ENCODE measurements at regions not wholly inside any gene's neighbourhood (a gene's known extent, or its start where the extent isn't known, plus 50 kb on each side); places are given as distances from the start of the nearest gene placed in this dataset.

GRCh38 chr5:92805446-92805845 is 775.6 kb downstream of the NR2F1-AS1 start:
- H4K20me1 ChIP-seq (ENCODE audit: insufficient read depth, low read length), result no peaks in the 10 kb centered on the region
- no peaks in the 10 kb centered on the region for H3K36me3 ChIP-seq (ENCODE audit: insufficient read depth, low read length)
- no peak overlapping the region for H3K4me2 ChIP-seq (ENCODE audit: insufficient read depth, low read length)
- no peak overlapping the region for H2AFZ ChIP-seq (ENCODE audit: low read length)
- no peak overlapping the region for H3K27ac ChIP-seq (ENCODE audit: low read depth, low read length)
- H3K4me3 ChIP-seq (ENCODE audit: insufficient read depth, low read length), result no peak overlapping the region
- no peaks in the 10 kb centered on the region for H3K79me2 ChIP-seq (ENCODE audit: insufficient read depth, low read length)
- H3K9me3 ChIP-seq (ENCODE audit: low read depth, low read length), result no peaks in the 10 kb centered on the region
- H3K4me1 ChIP-seq (ENCODE audit: insufficient read depth, low read length), result no peaks in the 10 kb centered on the region
- no peaks in the 10 kb centered on the region for H3K27me3 ChIP-seq (ENCODE audit: insufficient read depth, low read length)
- no peak for DNase-seq (ENCODE audit: insufficient read length, low spot score, missing footprints)
- no peak for TF ChIP-seq CTCF (IDR thresholded peaks at IDR 0.05; ENCODE audit: extremely low read depth, low read depth, low read length)

- no peaks in the 10 kb centered on the region for H3K9me3 ChIP-seq (ENCODE audit: low read depth, low read length)
- H3K36me3 ChIP-seq (ENCODE audit: insufficient read depth, low read length), result no peaks in the 10 kb centered on the region
- H3K27ac ChIP-seq (ENCODE audit: low read depth, low read length), result no peak overlapping the region
- H3K4me3 ChIP-seq (ENCODE audit: insufficient read depth, low read length), result peak overlapping the region; percentile 35
- H4K20me1 ChIP-seq (ENCODE audit: insufficient read depth, low read length), result no peaks in the 10 kb centered on the region
- H3K4me1 ChIP-seq (ENCODE audit: insufficient read depth, low read length), result no peaks in the 10 kb centered on the region
- DNase-seq (ENCODE audit: insufficient read length, low spot score, missing footprints), result no peak
- no peak for TF ChIP-seq CTCF (IDR thresholded peaks at IDR 0.05; ENCODE audit: extremely low read depth, low read depth, low read length)
- peak overlapping the region; percentile 63 for H3K4me2 ChIP-seq (ENCODE audit: insufficient read depth, low read length)
- H2AFZ ChIP-seq (ENCODE audit: low read length), result peak overlapping the region; percentile 56
- H3K27me3 ChIP-seq (ENCODE audit: insufficient read depth, low read length), result no peaks in the 10 kb centered on the region
- H3K79me2 ChIP-seq (ENCODE audit: insufficient read depth, low read length), result no peaks in the 10 kb centered on the region
These were observed 779.1 kb downstream of the NR2F1-AS1 start for GRCh38 chr5:92801911-92802310.

- H3K4me1 ChIP-seq (ENCODE audit: insufficient read depth, low read length), result no peaks in the 10 kb centered on the region
- H3K27ac ChIP-seq (ENCODE audit: low read depth, low read length), result no peak overlapping the region
- H3K4me3 ChIP-seq (ENCODE audit: insufficient read depth, low read length), result no peak overlapping the region
- no peaks in the 10 kb centered on the region for H3K9me3 ChIP-seq (ENCODE audit: low read depth, low read length)
- H3K36me3 ChIP-seq (ENCODE audit: insufficient read depth, low read length), result no peaks in the 10 kb centered on the region
- no peak for TF ChIP-seq CTCF (IDR thresholded peaks at IDR 0.05; ENCODE audit: extremely low read depth, low read depth, low read length)
- no peaks in the 10 kb centered on the region for H3K79me2 ChIP-seq (ENCODE audit: insufficient read depth, low read length)
- H3K27me3 ChIP-seq (ENCODE audit: insufficient read depth, low read length), result no peaks in the 10 kb centered on the region
- DNase-seq (ENCODE audit: insufficient read length, low spot score, missing footprints), result no peak
- no peak overlapping the region for H2AFZ ChIP-seq (ENCODE audit: low read length)
- no peaks in the 10 kb centered on the region for H4K20me1 ChIP-seq (ENCODE audit: insufficient read depth, low read length)
- H3K4me2 ChIP-seq (ENCODE audit: insufficient read depth, low read length), result no peak overlapping the region
These were observed 780.7 kb downstream of the NR2F1-AS1 start for GRCh38 chr5:92800365-92800764.

- Histone ChIP-seq H3K27me3 (ENCODE audit: insufficient read depth, low read length) (no peaks in the 10 kb centered on the region), H3K79me2 (ENCODE audit: insufficient read depth, low read length) (no peaks in the 10 kb centered on the region), H4K20me1 (ENCODE audit: insufficient read depth, low read length) (no peaks in the 10 kb centered on the region), H3K4me2 (ENCODE audit: insufficient read depth, low read length) (no peak overlapping the region), H3K27ac (ENCODE audit: low read depth, low read length) (no peak overlapping the region), H3K36me3 (ENCODE audit: insufficient read depth, low read length) (no peaks in the 10 kb centered on the region), H3K9me3 (ENCODE audit: low read depth, low read length) (no peaks in the 10 kb centered on the region), H3K4me3 (ENCODE audit: insufficient read depth, low read length) (no peak overlapping the region), H2AFZ (ENCODE audit: low read length) (no peak overlapping the region), H3K4me1 (ENCODE audit: insufficient read depth, low read length) (no peaks in the 10 kb centered on the region)
- TF ChIP-seq CTCF (IDR thresholded peaks at IDR 0.05; ENCODE audit: extremely low read depth, low read depth, low read length), result no peak
- no peak for DNase-seq (ENCODE audit: insufficient read length, low spot score, missing footprints)
These were observed 785.4 kb downstream of the NR2F1-AS1 start for GRCh38 chr5:92795633-92796032.
